ENCODE measurements at regions not wholly inside any gene's neighbourhood (a gene's known extent, or its start where the extent isn't known, plus 50 kb on each side); places are given as distances from the start of the nearest gene placed in this dataset.
"Not testable (repeated sequence)": the region's sequence is repeated elsewhere in the genome, so short reads cannot be mapped to it uniquely, and the experiment has no call there.

GRCh38 chr7:82599895-82600294 is 156.3 kb upstream of the CACNA2D1 start:
- no peak overlapping the region for H3K4me3 ChIP-seq
- DNase-seq (ENCODE audit: low spot score): no peak
- TF ChIP-seq, protein P1, sequence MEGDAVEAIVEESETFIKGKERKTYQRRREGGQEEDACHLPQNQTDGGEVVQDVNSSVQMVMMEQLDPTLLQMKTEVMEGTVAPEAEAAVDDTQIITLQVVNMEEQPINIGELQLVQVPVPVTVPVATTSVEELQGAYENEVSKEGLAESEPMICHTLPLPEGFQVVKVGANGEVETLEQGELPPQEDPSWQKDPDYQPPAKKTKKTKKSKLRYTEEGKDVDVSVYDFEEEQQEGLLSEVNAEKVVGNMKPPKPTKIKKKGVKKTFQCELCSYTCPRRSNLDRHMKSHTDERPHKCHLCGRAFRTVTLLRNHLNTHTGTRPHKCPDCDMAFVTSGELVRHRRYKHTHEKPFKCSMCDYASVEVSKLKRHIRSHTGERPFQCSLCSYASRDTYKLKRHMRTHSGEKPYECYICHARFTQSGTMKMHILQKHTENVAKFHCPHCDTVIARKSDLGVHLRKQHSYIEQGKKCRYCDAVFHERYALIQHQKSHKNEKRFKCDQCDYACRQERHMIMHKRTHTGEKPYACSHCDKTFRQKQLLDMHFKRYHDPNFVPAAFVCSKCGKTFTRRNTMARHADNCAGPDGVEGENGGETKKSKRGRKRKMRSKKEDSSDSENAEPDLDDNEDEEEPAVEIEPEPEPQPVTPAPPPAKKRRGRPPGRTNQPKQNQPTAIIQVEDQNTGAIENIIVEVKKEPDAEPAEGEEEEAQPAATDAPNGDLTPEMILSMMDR (IDR thresholded peaks at IDR 0.05): no peak
- H3K27ac ChIP-seq: no peak overlapping the region

- Histone ChIP-seq H3K4me3 (no peak overlapping the region), H3K27ac (no peak overlapping the region)
- TF ChIP-seq, protein P1 (IDR thresholded peaks at IDR 0.05): no peak
- no peak for DNase-seq (ENCODE audit: low spot score)
Observed at GRCh38 chr7:82598958-82599357, 155.4 kb upstream of the CACNA2D1 start.

DNA sequence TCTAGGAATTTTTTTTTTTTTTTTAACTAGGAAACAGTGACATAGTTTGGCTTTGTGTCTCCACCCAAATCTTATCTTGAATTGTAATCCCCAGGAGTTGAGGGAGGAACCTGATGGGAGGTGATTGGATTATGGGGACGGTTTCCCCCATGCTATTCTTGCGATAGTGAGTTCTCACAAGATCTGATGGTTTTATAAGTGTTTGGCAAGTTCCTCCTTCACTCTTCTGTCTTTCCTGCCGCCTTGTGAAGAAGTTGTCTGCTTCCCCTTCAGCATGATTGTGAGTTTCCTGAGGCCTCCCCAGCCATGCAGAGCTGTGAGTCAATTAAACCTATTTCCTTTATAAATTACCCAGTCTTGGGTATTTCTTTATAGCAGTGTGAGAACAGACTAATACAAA is 152.2 kb upstream of the CACNA2D1 start:
- DNase-seq (ENCODE audit: low spot score); H3K27ac ChIP-seq; H3K4me3 ChIP-seq: not testable (repeated sequence)

GRCh38 chr7:82595176-82595575 is 151.6 kb upstream of the CACNA2D1 start:
- no peak overlapping the region for H3K27ac ChIP-seq
- TF ChIP-seq, protein P1 (IDR thresholded peaks at IDR 0.05): no peak
- H3K4me3 ChIP-seq: no peak overlapping the region
- DNase-seq (ENCODE audit: low spot score): no peak

DNA sequence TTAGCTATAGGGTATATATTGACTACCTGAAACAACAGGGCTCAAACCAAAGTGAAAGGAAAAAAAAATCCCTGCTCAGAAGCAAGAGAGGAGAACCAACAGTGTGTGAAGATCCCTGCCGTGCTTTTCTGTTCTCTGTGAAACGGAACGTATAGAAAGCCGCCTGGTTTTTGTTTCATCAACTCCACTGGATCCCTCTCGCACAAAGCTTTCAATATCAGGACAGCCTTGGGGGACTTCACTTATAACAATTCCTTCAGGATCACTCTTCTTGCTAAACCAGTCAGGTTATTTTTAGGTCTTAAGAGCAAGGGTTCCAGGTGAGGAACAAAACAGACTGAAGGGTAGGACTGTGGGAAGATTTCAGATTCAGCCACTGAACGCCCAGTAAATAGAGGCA is 151.1 kb upstream of the CACNA2D1 start:
- TF ChIP-seq, protein P1 (IDR thresholded peaks at IDR 0.05): no peak
- DNase-seq (ENCODE audit: low spot score): no peak
- Histone ChIP-seq H3K4me3 (no peak overlapping the region), H3K27ac (no peak overlapping the region)

GRCh38 chr7:82593780-82594179 is 150.2 kb upstream of the CACNA2D1 start:
- DNase-seq (ENCODE audit: low spot score): no peak
- TF ChIP-seq, protein P1 (IDR thresholded peaks at IDR 0.05): no peak
- no peak overlapping the region for H3K27ac ChIP-seq
- H3K4me3 ChIP-seq: no peak overlapping the region

DNA sequence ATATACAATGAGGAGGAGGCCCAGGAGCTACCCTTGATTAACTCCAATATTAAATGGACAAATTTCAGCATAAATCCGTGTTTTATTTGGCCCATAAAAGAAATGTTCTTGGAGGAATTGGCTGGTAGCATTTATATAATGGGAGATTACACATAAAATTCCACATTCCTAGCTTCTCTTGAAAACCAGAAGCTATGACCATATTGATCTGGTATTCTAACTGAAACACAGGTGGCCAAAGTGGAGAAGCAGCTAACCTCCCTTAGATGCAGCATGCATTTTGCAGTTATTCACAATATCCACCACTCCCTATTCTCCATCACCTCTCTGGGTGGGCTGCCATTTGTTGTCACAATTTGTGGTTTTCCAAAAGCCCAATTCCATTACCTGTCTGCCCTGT is 148.8 kb upstream of the CACNA2D1 start:
- Histone ChIP-seq H3K27ac (no peak overlapping the region), H3K4me3 (no peak overlapping the region)
- DNase-seq (ENCODE audit: low spot score): no peak
- TF ChIP-seq, protein P1 (IDR thresholded peaks at IDR 0.05): no peak

DNA sequence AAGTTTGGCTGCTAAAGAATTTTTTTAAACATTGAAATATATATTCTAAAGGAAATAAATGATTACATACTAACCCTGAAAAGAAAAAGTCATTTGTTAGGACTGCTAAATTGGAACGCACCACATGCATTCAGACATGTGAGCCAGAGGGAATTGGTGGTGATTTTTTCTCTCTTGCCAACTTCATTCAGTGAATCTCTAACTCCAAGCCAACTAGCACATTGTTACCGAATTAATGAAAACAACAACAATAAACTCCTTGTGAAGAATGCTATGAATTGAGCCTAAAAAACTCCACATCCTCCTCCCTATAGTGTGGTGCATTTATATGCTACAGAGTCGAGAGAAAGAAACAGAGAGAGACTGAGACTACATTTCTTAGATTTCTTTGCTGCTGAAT is 135.5 kb upstream of the CACNA2D1 start:
- Histone ChIP-seq H3K27ac (no peak overlapping the region), H3K4me3 (no peak overlapping the region)
- TF ChIP-seq, protein P1 (IDR thresholded peaks at IDR 0.05): no peak
- no peak for DNase-seq (ENCODE audit: low spot score)

All from coronary artery (tissue), 2 donors.